H54 (cell line): ENCODE measurements at regions not wholly inside any gene's neighbourhood (a gene's known extent, or its start where the extent isn't known, plus 50 kb on each side); places are given as distances from the start of the nearest gene placed in this dataset.

Experiments
- DNase-seq: peaks from one replicate; pipeline ENCODE4 v3.0.0; 2011; ENCODE audit warnings: low spot score, mixed read lengths; ENCODE audit not compliant: insufficient read length
- FAIRE-seq: peaks from 3 replicates; lab custom pipeline; 2011; peaks lifted over from hg19 to GRCh38; lab: Jason Lieb, UNC
- POLR2A ChIP-seq: IDR thresholded peaks from 2 replicates; pipeline ENCODE4 v1.6.1; 2011; ENCODE audit warnings: low read depth, mild to moderate bottlenecking, low read length

GRCh38 chr2:129139380-129139779 is 820.7 kb upstream of the HS6ST1 start:
- DNase-seq (no peak), FAIRE-seq (no peak)
- no peak for TF ChIP-seq POLR2A

- no peak for TF ChIP-seq POLR2A
- FAIRE-seq (no peak), DNase-seq (no peak)
Measured at GRCh38 chr2:129142465-129142864, 823.8 kb upstream of the HS6ST1 start.

GRCh38 chr2:129144082-129144791 is 825.6 kb upstream of the HS6ST1 start:
- no peak for FAIRE-seq
- DNase-seq = no peak
- no peak for TF ChIP-seq POLR2A

DNA sequence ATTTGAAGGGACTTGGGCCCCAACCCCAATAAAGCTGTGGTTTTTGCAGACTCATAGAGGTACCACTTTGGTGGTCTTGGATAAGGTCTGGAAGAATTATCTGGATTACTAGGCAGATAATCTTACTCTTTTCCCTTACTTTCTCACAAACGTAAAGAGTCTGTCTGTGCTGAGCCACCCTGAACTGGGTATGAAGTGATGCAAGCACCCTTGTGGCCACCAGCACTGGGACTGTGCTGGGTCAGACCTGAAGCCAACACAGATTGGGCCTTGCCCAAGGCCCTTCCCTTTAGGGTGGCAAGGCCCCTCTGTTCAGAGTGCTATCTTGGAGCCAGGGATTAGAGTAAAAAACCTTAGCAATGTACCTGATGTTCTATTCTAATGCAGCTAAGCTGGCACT is 827.0 kb upstream of the RAB6C start:
- no peak for DNase-seq
- no peak for TF ChIP-seq POLR2A
- no peak for FAIRE-seq

DNA sequence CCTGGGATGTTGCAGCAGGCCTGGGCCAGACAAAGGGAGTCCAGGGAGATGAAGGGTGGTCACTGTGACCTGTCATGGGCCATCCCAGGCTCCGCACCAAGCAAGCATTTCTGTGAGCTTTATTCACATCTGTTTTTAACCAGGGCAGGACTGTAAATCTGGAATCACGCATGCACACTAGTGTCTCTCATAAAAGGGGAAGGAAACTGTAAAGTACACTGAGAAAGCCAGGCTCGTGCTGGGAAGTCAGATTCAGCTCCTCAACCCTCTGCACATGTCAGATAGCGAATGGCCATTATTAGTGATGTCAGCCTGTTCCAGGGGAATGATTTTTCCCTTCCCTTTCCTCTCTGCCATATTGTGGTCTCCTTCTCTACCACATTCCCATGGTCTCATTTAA is 818.6 kb upstream of the RAB6C start:
- FAIRE-seq = no peak
- no peak for DNase-seq

DNA sequence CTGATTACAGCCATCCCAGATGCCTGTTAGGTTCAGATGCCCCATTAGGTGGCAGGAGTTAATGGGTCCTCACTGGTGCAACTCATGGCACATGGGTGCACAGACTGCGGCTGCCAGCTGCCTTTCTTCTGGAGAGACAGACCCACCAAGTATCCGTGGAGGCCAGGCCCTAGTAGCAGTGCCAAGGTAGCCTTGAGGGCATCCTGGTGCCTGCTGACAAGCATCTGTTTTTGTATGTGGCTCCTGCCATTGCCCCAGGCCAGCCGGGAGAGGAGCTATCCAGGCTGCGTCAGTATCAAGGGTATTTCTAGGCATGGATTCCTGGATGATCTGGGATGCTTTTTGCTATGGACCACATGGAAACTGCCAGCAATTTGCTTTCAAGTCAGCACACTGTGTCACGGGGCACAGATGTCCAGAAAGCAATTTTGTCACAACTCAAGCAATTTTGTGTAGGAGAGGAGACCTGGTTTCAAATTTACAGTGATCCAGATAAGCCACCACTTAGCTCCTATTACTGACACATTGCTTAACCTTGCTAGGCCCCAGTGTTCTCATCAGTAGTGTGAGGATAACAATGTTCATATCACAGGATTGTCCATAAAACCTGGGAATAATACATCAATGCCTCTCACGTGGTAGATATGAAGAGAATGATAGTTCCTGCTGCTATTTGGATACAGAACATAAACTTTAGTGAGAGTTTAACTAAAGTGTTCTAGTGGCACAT is 815.1 kb upstream of the RAB6C start:
- DNase-seq (no peak), FAIRE-seq (no peak)
- TF ChIP-seq POLR2A = no peak

More for the DNA sequence above, 818.6 kb upstream of the RAB6C start:
- TF ChIP-seq POLR2A = no peak

GRCh38 chr2:129165006-129165405 is 814.5 kb upstream of the RAB6C start:
- DNase-seq (no peak), FAIRE-seq (no peak)
- no peak for TF ChIP-seq POLR2A

GRCh38 chr2:129167456-129167855 is 812.0 kb upstream of the RAB6C start:
- no peak for TF ChIP-seq POLR2A
- no peak for DNase-seq
- no peak for FAIRE-seq

DNA sequence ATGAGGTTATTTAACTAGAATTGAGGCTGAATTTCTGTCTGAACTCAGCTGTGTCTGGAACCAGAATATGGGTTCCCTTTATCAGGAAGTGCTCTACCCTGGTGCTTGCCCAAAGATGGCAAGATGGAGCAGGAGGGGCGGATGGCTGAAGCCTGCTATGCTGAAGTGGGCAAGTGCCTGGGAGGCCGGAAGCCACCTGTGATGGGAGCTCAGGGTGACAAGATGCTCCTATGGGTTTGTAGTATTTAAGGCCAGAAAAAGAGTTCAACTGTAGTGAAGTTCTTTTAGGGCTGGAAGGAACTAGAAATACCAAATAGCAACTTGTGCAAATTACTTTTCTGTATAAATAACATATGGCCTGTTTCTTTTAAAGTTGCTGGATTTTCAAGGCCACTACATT is 808.9 kb upstream of the RAB6C start:
- DNase-seq (no peak), FAIRE-seq (no peak)
- no peak for TF ChIP-seq POLR2A

- FAIRE-seq (no peak), DNase-seq (no peak)
- no peak for TF ChIP-seq POLR2A
Measured at GRCh38 chr2:129174143-129174542, 805.3 kb upstream of the RAB6C start.

GRCh38 chr2:129175051-129175450 is 804.4 kb upstream of the RAB6C start:
- FAIRE-seq = no peak
- TF ChIP-seq POLR2A = no peak
- no peak for DNase-seq

DNA sequence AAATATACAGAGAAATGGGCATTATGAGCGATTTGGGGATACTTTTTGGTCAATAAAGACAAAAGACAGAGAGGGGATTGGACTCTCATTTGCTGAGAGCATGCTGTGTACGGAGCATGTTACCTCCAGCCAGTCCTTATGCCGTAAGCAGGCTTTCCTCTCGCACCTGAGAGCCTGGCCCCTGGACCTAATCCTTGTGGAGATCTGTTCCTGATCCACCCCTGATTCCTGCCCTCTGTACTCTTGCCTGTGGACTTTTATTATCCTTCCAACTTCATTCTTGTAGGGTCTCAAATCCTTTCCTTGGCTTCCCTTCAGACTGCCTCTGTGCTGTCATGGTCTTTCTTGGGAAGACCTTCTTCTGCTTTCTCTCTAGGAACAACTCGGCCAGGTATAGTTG is 803.1 kb upstream of the RAB6C start:
- DNase-seq = no peak
- no peak for FAIRE-seq
- TF ChIP-seq POLR2A = no peak

- FAIRE-seq (no peak), DNase-seq (no peak)
- no peak for TF ChIP-seq POLR2A
Measured at GRCh38 chr2:129178356-129178755, 801.1 kb upstream of the RAB6C start.

DNA sequence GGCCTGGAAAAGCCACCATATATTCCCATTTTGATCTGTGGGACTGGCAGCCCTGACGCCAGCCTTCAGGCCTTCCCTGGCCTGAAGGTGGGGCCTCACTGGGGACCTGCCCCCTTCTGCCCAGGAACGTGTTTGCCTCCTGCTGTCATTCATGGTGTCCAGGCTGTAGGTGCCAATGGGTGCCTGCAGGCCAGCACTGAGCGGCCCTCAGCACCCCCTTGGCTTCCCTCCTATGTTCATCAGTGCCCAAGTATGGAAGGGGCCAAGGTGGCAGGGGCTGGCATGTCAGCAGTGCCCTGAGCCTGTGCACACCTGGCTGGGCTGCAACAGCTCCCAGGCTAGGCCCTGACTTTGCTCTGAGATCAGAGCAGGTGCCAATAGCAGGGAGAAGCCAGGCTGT is 800.3 kb upstream of the RAB6C start:
- TF ChIP-seq POLR2A = no peak
- no peak for DNase-seq
- FAIRE-seq = no peak

DNA sequence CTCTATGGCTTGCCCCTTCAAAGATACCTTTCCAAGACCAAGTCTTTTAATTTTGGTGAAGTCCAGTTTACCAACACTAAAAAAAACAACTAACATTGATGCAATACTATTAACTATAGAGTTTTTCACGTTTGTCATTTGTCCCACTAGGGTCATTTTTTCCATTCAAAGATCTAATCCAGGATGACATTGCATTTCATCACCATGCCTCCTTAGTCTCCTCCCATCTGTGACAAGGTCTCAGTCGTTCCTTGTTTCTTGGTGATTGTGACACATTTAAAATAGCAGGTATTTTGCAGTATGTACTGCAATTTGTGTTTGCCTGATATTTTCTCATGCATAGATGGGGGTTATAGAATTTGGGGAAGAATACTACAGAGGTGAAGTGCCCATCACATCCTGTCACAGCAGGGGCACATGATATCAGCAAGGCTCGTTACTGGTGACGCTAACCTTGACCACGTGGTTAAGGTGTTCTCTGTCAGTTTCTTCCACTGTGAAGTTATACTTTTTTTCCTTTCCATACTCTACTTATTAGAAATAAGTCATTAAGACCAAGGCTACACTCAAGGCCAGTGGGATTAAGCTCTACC is 799.2 kb upstream of the RAB6C start:
- FAIRE-seq = no peak
- TF ChIP-seq POLR2A = no peak
- no peak for DNase-seq

DNA sequence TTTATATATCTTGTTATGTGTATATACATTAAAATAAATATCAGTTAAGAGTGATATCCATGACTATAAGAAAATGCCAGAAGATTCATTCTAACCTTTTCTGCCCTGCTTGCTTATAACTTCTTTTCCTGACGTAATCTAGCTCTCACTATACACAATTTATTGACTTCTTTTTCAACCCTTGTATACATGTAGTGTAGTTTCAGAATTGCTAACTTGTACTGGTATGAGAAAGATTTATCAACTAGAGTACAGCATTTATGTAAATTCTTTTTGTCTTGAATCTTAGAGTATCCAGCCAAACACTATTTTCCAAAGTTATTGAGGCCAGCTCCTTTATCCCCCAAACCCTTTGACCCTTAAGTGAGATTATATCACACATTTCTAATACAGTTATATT is 798.0 kb upstream of the RAB6C start:
- TF ChIP-seq POLR2A = no peak
- DNase-seq = no peak
- FAIRE-seq = no peak
